Thymus (tissue), 11 donors: ENCODE measurements at regions not wholly inside any gene's neighbourhood (a gene's known extent, or its start where the extent isn't known, plus 50 kb on each side); places are given as distances from the start of the nearest gene placed in this dataset.

Experiments used
- DNase-seq, 9 donors: peaks; one replicate each; pipeline ENCODE4 v3.0.0-alpha.2; 2013; ENCODE audit warnings: low spot score in 9 of 9, low read depth in 6 of 9, missing footprints in 1 of 9
- H3K27ac ChIP-seq, 2 donors: one replicate each; pipeline ENCODE4 v1.5.1; 2013; ENCODE audit warnings: control low read depth in 1 of 2, low read depth in 1 of 2, low read length in 1 of 2, mild to moderate bottlenecking in 1 of 2, moderate library complexity in 1 of 2
- H3K27me3 ChIP-seq, 2 donors: one replicate each; pipeline ENCODE4 v1.5.1; 2013; ENCODE audit warnings: low read length in 1 of 2; ENCODE audit not compliant: control insufficient read depth in 2 of 2, insufficient read depth in 1 of 2
- H3K36me3 ChIP-seq, 2 donors: one replicate each; pipeline ENCODE4 v1.5.1; 2013; ENCODE audit warnings: low read length in 1 of 2, mild to moderate bottlenecking in 1 of 2, moderate library complexity in 1 of 2; ENCODE audit not compliant: control insufficient read depth in 2 of 2, insufficient read depth in 2 of 2
- H3K4me1 ChIP-seq, 2 donors: one replicate each; pipeline ENCODE4 v1.5.1; 2013; ENCODE audit warnings: low read length in 2 of 2; ENCODE audit not compliant: control insufficient read depth in 2 of 2, insufficient read depth in 2 of 2
- H3K4me3 ChIP-seq, 2 donors: one replicate each; pipeline ENCODE4 v1.5.1; 2013; ENCODE audit warnings: low read length in 2 of 2, control low read depth in 1 of 2, mild to moderate bottlenecking in 1 of 2
- H3K9me3 ChIP-seq, 2 donors: one replicate each; pipeline ENCODE4 v1.5.1; 2013; ENCODE audit warnings: low read length in 1 of 2, mild to moderate bottlenecking in 1 of 2; ENCODE audit not compliant: control insufficient read depth in 2 of 2, insufficient read depth in 1 of 2
- WGBS: extraction: QIAGEN DNeasy Blood & Tissue Kit; methylation state at CpG from one replicate; pipeline ENCODE4 v1.1.7; 2013; 5-methylcytosine and 5-hydroxymethylcytosine counted together
- donor health status: healthy.

- no peak overlapping the region for H3K27ac ChIP-seq
- peaks cover 0 to 3% of the 10 kb centered on the region in 2 donors for H3K36me3 ChIP-seq
- peaks cover 6 to 14% of the 10 kb centered on the region in 2 donors for H3K4me1 ChIP-seq
- no peak overlapping the region for H3K4me3 ChIP-seq
- H3K27me3 ChIP-seq: no peaks in the 10 kb centered on the region
- no peaks in the 10 kb centered on the region for H3K9me3 ChIP-seq
- no peak for DNase-seq
Observed at GRCh38 chr4:108236264-108236663, 67.5 kb upstream of the LEF1 start.

- Histone ChIP-seq H3K27ac (no peak overlapping the region), H3K9me3 (no peaks in the 10 kb centered on the region), H3K4me3 (no peak overlapping the region), H3K4me1 (no peaks in the 10 kb centered on the region), H3K36me3 (peaks cover 0 to 2% of the 10 kb centered on the region in 2 donors), H3K27me3 (no peaks in the 10 kb centered on the region)
- 67% methylated on average over 4 of the region's 4 CpGs for WGBS
- DNase-seq: no peak
Observed at GRCh38 chr4:108227923-108228322, 59.2 kb upstream of the LEF1 start.

DNA sequence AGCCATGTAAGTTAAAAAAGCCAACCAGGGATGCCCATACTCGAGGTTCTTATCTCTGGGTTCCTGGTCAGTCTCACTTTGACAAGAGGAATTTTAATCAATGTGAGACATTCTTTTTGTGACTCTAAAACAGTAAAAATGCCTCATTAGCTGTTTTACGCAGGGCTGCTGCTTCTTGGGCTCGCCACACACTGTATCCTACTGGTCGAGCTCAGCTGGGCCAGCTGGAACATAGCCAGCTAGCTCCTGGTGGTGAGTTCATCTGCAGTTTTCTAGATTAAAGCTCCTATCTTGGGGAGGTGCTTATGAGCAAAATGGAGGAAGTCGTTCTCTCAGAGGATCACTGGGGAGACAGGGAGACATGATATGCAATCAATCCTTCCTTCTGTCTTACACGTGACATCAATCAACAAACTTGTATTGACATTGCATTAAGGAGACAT lies 55.9 kb upstream of the LEF1 start:
- Histone ChIP-seq H3K27me3 (no peaks in the 10 kb centered on the region), H3K4me1 (no peaks in the 10 kb centered on the region), H3K4me3 (no peak overlapping the region), H3K9me3 (no peaks in the 10 kb centered on the region), H3K27ac (no peak overlapping the region), H3K36me3 (peaks cover 3 to 7% of the 10 kb centered on the region in 2 donors)
- 81% methylated on average over 6 of the region's 6 CpGs for whole genome bisulfite sequencing
- DNase-seq: no peak

DNA sequence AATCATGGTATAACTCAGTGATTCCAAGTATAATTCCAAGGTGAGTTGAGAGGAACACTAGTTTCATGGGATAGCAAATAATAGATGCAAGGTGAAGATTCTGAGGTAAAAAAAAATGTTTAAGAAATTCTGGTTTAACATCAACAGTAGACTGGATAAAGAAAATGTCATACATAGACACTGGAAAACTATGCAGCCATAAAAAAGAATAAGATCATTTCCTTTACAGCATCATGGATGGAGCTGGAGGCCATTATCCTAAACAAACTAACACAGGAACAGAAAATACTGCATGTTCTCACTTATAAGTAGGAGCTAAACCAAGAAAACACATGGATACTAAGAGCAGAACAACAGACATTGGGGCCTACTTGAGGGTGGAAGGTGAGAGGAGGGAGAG lies 54.6 kb upstream of the LEF1 start:
- no peak for DNase-seq
- H3K27ac ChIP-seq: no peak overlapping the region
- H3K36me3 ChIP-seq: peaks cover 3 to 7% of the 10 kb centered on the region in 2 donors
- H3K9me3 ChIP-seq: no peaks in the 10 kb centered on the region
- H3K4me1 ChIP-seq: no peaks in the 10 kb centered on the region
- no peaks in the 10 kb centered on the region for H3K27me3 ChIP-seq
- no peak overlapping the region for H3K4me3 ChIP-seq

DNA sequence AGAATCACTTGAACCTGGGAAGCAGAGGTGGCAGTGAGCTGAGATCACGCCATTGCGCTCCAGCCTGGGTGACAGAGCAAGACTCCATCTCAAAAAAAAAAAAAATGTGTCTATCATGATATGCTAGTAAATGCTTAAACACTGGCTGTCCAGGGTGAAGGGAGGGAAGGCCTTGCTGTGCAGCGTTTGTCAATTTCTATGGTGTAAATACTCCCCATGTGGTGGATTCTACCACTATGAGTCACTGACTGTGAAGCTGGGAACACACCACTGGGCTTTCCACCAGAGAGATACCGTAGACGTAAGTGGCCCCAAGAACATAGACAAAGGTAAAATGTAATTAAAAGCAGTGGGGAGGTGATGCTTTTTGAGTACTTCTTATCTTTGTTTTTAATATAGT lies 51.3 kb upstream of the LEF1 start:
- DNase-seq: no peak
- Histone ChIP-seq H3K27ac (no peak overlapping the region), H3K27me3 (no peaks in the 10 kb centered on the region), H3K4me3 (no peak overlapping the region), H3K9me3 (no peaks in the 10 kb centered on the region), H3K36me3 (peaks cover 3 to 7% of the 10 kb centered on the region in 2 donors), H3K4me1 (peaks cover 0 to 2% of the 10 kb centered on the region in 2 donors)
- 97% methylated on average over 5 of the region's 5 CpGs for WGBS
